HEK293 (cell line): ENCODE measurements at regions not wholly inside any gene's neighbourhood (a gene's known extent, or its start where the extent isn't known, plus 50 kb on each side); places are given as distances from the start of the nearest gene placed in this dataset.

Experiments
- CTCF ChIA-PET: fragments of 350-600 bp; formaldehyde crosslinking; extraction: SDS; loops from one replicate; lab custom pipeline; 2021; ENCODE audit warnings: antibody characterized with exemption; lab: Yijun Ruan, JAX
- POLR2A ChIA-PET: fragments of 300-600 bp; formaldehyde crosslinking; extraction: SDS; loops from one replicate; lab custom pipeline; 2020; ENCODE audit warnings: antibody characterized with exemption, inconsistent platforms; lab: Yijun Ruan, JAX
- H3K27ac ChIP-seq: fragments of 200-500 bp; sonication (Bioruptor generic); 2 replicates; pipeline ENCODE4 v1.5.1; 2014; ENCODE audit warnings: low read depth, low read length, control low read depth, inconsistent platforms; ENCODE audit errors: extremely low read depth
- H3K36me3 ChIP-seq, 2 experiments: fragments of 200-500 bp in 1 of 2; sonication (Bioruptor generic) in 1 of 2; 1 replicate in 1 of 2; 2 replicates in 1 of 2; pipeline ENCODE4 v1.5.1; 2014 to 2017; ENCODE audit warnings: inconsistent platforms in 2 of 2, low read length in 2 of 2; ENCODE audit not compliant: control insufficient read depth in 2 of 2, insufficient read depth in 1 of 2
- H3K4me1 ChIP-seq: fragments of 200-500 bp; sonication (Bioruptor generic); 2 replicates; pipeline ENCODE4 v1.5.1; 2014; ENCODE audit warnings: mild to moderate bottlenecking, low read length, inconsistent platforms; ENCODE audit not compliant: control insufficient read depth, insufficient read depth
- H3K4me3 ChIP-seq: 2 replicates; pipeline ENCODE4 v1.5.1; 2011; ENCODE audit warnings: low read depth, mild to moderate bottlenecking, control low read depth, low read length, moderate library complexity
- H3K9me3 ChIP-seq: fragments of 200-500 bp; sonication (Bioruptor generic); 2 replicates; pipeline ENCODE4 v1.5.1; 2014; ENCODE audit warnings: low read depth, low read length, inconsistent platforms; ENCODE audit not compliant: control insufficient read depth, insufficient read depth
- GLI4 ChIP-seq: fragments of 450-650 bp; formaldehyde crosslinking; IDR thresholded peaks from 2 replicates; pipeline ENCODE4 v1.5.1; 2016; ENCODE audit warnings: missing biosample characterization, missing genetic modification characterization
- HOXD13 ChIP-seq: sonication (generic); formaldehyde crosslinking; IDR thresholded peaks from 2 replicates; pipeline ENCODE4 v1.8.0; 2022; ENCODE audit warnings: missing genetic modification reagents, borderline replicate concordance
- PATZ1 ChIP-seq: fragments of 450-650 bp; formaldehyde crosslinking; IDR thresholded peaks from 2 replicates; pipeline ENCODE4 v1.5.1; 2016; ENCODE audit warnings: missing biosample characterization, missing genetic modification characterization
- WT1 ChIP-seq: fragments of 450-650 bp; formaldehyde crosslinking; IDR thresholded peaks from 2 replicates; pipeline ENCODE4 v1.5.1; 2016; ENCODE audit warnings: missing biosample characterization, missing genetic modification characterization
- ZBTB1 ChIP-seq: fragments of 450-650 bp; formaldehyde crosslinking; IDR thresholded peaks from 2 replicates; pipeline ENCODE4 v1.5.1; 2016; ENCODE audit warnings: missing biosample characterization, missing genetic modification characterization
- ZNF121 ChIP-seq: fragments of 450-650 bp; formaldehyde crosslinking; IDR thresholded peaks from 2 replicates; pipeline ENCODE4 v1.5.1; 2016; ENCODE audit warnings: missing biosample characterization, missing genetic modification characterization
- ZNF157 ChIP-seq: fragments of 450-650 bp; formaldehyde crosslinking; IDR thresholded peaks from 2 replicates; pipeline ENCODE4 v1.5.1; 2016; ENCODE audit warnings: missing biosample characterization, missing genetic modification characterization
- ZNF18 ChIP-seq: fragments of 450-650 bp; formaldehyde crosslinking; IDR thresholded peaks from 2 replicates; pipeline ENCODE4 v1.5.1; 2016; ENCODE audit warnings: missing biosample characterization, missing genetic modification characterization
- ZNF214 ChIP-seq: fragments of 450-650 bp; formaldehyde crosslinking; IDR thresholded peaks from 2 replicates; pipeline ENCODE4 v1.5.1; 2017; ENCODE audit warnings: missing biosample characterization, mild to moderate bottlenecking, missing genetic modification characterization, borderline replicate concordance
- ZNF248 ChIP-seq: fragments of 450-650 bp; formaldehyde crosslinking; IDR thresholded peaks from 2 replicates; pipeline ENCODE4 v1.5.1; 2017; ENCODE audit warnings: missing biosample characterization, missing genetic modification characterization
- ZNF518A ChIP-seq: fragments of 450-650 bp; formaldehyde crosslinking; conservative IDR thresholded peaks from 2 replicates; pipeline ENCODE4 v1.5.1; 2016; ENCODE audit warnings: low read depth, missing biosample characterization, missing genetic modification characterization
- ZNF529 ChIP-seq: fragments of 450-650 bp; formaldehyde crosslinking; IDR thresholded peaks from 2 replicates; pipeline ENCODE4 v1.5.1; 2017; ENCODE audit warnings: missing genetic modification characterization, missing biosample characterization; ENCODE audit not compliant: insufficient replicate concordance
- ZNF549 ChIP-seq: fragments of 450-650 bp; IDR thresholded peaks from 2 replicates; pipeline ENCODE4 v1.5.1; 2018; ENCODE audit warnings: missing biosample characterization, missing genetic modification characterization, mild to moderate bottlenecking, inconsistent platforms, moderate library complexity
- ZNF654 ChIP-seq: fragments of 450-650 bp; formaldehyde crosslinking; IDR thresholded peaks from 2 replicates; pipeline ENCODE4 v1.5.1; 2016; ENCODE audit warnings: low read depth, missing biosample characterization, missing genetic modification characterization
- TF ChIP-seq, protein P1 (sequence below): fragments of 450-650 bp; formaldehyde crosslinking; IDR thresholded peaks from 2 replicates; pipeline ENCODE4; 2016; ENCODE audit warnings: missing biosample characterization, missing genetic modification characterization
- TF ChIP-seq, protein P2 (sequence below): fragments of 450-650 bp; formaldehyde crosslinking; IDR thresholded peaks from 2 replicates; pipeline ENCODE4 v1.5.1; 2017; ENCODE audit warnings: missing biosample characterization, missing genetic modification characterization

GRCh38 chr1:193733674-193734073, 547.3 kb upstream of the B3GALT2 start:
- Histone ChIP-seq H3K9me3 (no peaks in the 10 kb centered on the region), H3K27ac (no peak overlapping the region), H3K4me3 (no peak overlapping the region), H3K4me1 (no peaks in the 10 kb centered on the region), H3K36me3 (no peaks in the 10 kb centered on the region)
- TF ChIP-seq, protein P1, sequence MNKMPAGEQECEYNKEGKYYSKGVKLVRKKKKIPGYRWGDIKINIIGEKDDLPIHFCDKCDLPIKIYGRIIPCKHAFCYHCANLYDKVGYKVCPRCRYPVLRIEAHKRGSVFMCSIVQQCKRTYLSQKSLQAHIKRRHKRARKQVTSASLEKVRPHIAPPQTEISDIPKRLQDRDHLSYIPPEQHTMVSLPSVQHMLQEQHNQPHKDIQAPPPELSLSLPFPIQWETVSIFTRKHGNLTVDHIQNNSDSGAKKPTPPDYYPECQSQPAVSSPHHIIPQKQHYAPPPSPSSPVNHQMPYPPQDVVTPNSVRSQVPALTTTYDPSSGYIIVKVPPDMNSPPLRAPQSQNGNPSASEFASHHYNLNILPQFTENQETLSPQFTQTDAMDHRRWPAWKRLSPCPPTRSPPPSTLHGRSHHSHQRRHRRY (tag by site-specific recombination): no peak
- TF ChIP-seq WT1 (tag by site-specific recombination): peak; percentile 49; the same call in 1 of the 2 replicates
- POLR2A ChIA-PET: no interaction called here
- CTCF ChIA-PET: no interaction called here

- no peaks in the 10 kb centered on the region for H3K36me3 ChIP-seq
- ChIA-PET POLR2A (no interaction called here), CTCF (no interaction called here)
Observed at GRCh38 chr1:193730017-193730416, 543.6 kb upstream of the B3GALT2 start.

More at GRCh38 chr1:193730017-193730416, 543.6 kb upstream of the B3GALT2 start:
- no peaks in the 10 kb centered on the region for H3K4me1 ChIP-seq
- no peaks in the 10 kb centered on the region for H3K9me3 ChIP-seq
- H3K27ac ChIP-seq: no peak overlapping the region
- no peak overlapping the region for H3K4me3 ChIP-seq
- TF ChIP-seq ZNF214: no peak
- no peak for TF ChIP-seq ZNF18 (tag by site-specific recombination)
- no peak for TF ChIP-seq PATZ1 (tag by site-specific recombination)
- no peak for TF ChIP-seq ZBTB1 (tag by site-specific recombination)
- no peak for TF ChIP-seq ZNF157 (tag by site-specific recombination)
- TF ChIP-seq ZNF121 (tag by site-specific recombination): no peak
- TF ChIP-seq, protein P1 (tag by site-specific recombination): no peak
- TF ChIP-seq ZNF549 (tag by site-specific recombination): no peak
- TF ChIP-seq HOXD13: no peak
- TF ChIP-seq ZNF654 (tag by site-specific recombination): no peak
- no peak for TF ChIP-seq ZNF248 (tag by site-specific recombination)
- TF ChIP-seq GLI4: no peak
- TF ChIP-seq, protein P2, sequence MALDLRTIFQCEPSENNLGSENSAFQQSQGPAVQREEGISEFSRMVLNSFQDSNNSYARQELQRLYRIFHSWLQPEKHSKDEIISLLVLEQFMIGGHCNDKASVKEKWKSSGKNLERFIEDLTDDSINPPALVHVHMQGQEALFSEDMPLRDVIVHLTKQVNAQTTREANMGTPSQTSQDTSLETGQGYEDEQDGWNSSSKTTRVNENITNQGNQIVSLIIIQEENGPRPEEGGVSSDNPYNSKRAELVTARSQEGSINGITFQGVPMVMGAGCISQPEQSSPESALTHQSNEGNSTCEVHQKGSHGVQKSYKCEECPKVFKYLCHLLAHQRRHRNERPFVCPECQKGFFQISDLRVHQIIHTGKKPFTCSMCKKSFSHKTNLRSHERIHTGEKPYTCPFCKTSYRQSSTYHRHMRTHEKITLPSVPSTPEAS (tag by site-specific recombination): no peak
- no peak for TF ChIP-seq ZNF518A (tag by site-specific recombination)
- TF ChIP-seq ZNF529 (tag by site-specific recombination): no peak
